HG03469 (cell line): ENCODE measurements at regions not wholly inside any gene's neighbourhood (a gene's known extent, or its start where the extent isn't known, plus 50 kb on each side); places are given as distances from the start of the nearest gene placed in this dataset.
"Not testable (repeated sequence)": the region's sequence is repeated elsewhere in the genome, so short reads cannot be mapped to it uniquely, and the experiment has no call there.

ENCODE experiments used
- ATAC-seq: cut with Tn5 transposase; IDR thresholded peaks from one replicate; pipeline ENCODE4 v1.9.1; 2021; ENCODE audit warnings: mild to moderate bottlenecking, moderate library complexity, moderate number of reproducible peaks; ENCODE audit not compliant: unreplicated experiment

GRCh38 chr6:17013701-17014100 is 88.1 kb upstream of the STMND1 start:
- no peak for ATAC-seq

GRCh38 chr6:17012421-17013225 is 89.2 kb upstream of the STMND1 start:
- ATAC-seq, result no peak

DNA sequence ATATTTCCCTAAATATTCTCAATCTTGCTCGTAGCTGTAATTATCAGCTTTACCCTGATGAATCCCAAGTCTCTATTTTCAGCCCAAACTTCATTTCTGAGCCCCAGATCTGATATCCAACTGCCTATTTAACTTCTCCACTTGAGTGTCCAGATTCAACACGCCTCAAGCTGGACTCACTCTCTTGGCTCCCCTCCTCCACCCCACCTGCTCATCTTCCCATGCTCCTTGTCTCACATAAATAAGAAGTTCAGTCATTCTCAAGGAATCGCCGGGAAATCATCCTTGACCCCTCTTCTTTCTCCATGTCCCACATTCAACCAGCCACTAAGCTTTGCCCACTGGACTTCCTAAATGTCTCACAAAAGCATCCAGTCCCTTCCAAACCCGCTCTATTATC is 89.9 kb upstream of the STMND1 start:
- no peak for ATAC-seq

DNA sequence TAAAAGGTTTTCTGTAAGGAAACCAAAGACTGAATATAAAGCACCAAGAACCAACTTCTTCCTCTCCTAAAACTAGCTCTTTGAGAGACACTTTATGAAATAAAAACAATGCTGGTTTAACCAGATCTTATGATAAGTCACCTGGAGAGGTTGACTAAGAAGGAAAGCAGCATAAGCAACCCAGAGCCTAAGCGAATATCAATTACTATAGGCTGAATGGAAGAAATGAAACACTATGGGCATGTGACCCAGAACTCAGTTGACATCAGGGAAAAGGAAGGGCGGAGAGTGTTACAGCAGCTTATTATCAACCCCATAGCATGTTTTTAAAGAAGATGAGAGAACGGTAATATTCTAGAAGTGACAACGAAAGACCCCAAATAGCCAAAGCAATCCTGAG is 94.1 kb upstream of the STMND1 start:
- ATAC-seq, result no peak

DNA sequence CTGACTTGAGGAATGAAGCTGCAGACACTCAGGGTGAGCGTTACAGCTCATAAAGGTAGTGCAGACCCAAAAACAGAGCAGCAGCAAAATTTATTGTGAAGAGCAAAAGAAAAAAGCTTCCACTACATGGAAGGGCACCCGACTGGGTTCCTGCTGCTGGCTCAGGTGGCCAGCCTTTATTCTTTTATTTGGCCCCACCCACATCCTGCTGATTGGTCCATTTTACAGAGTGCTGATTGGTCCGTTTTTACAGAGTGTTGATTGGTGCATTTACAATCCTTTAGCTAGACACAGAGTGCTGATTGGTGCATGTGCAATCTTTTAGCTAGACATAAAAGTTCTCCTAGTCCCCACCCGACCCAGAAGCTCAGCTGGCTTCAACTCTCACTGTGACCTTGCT is 95.3 kb upstream of the STMND1 start:
- ATAC-seq, result no peak

GRCh38 chr6:17004269-17004668 is 97.6 kb upstream of the STMND1 start:
- ATAC-seq, result no peak

DNA sequence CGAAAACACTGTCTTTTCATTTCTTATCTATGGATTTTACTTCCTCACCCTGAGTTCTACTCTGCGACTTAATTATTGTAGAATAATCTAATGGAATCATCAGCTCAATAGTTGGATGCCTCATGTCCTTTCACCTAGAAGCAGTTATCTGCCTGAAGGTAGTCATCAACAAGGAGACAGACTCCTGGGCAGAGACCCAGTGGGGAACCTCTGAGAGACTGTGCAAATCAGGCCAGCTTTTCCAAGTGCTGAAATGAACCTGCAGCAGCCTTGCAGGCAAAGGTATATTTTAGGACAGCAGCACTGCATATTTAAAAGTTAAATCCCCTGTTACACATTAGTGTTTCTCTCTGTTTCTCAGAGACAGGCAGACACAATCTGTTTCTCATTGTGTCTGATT is 99.7 kb upstream of the STMND1 start:
- ATAC-seq, result no peak

DNA sequence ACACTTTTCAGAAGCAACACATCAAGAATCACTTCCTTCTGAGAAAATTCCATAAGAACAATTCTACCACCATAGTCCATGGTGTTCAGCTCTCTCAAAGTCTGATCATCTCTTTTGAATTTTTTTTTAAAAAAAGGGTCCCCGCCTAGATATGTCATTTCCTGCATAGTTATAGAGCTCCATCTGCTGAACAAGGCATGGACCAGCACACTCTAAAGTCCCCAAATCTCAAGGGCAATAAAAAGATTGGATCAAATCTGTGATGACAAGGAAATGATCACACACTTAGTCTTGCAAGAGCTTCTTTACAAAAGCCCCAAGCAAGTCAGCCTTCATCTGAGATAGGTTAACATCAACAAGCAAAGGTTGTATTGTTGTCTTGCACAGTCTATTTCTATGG is 100.7 kb upstream of the STMND1 start:
- no peak for ATAC-seq

DNA sequence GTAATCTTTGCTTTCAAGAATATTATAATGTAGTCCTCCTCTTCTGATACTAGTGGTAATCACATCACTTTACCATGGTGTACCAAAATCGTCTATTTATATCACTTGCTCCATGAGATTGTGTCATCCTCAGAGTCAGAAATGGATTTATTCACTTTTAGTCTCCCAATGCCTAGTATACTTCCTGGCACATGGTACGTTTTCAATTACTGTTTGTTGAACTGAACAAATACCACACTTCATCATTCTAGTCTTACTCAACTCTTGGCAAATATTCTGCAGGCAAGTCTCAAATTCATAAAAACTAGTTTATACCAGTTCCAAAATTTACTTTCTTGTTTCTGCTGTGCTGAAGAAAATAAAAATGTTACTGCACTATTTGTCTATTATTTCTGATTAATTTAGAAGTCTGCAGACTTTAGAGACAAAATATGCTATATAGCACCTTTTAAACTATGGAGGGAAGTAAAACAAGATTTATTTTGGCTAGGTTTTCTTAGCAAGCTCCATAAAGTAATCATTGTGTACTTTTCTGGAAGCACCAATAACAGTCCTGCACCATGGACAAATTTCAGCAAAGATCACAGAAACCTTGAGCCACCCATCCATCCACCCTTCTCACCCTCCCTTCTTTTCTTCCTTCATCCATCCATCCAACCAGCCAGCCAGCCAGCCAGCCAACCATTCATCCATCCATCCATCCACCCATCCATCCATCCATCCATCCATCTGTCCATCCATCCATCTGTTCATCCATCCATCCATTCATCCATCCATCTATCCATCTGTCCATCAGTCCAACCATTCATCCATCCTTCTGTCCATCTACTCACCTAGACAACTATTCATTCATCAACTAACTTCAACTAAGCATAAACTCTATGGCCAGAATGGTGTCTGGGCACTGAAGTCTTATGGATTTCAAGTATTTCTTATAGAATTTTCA is 102.1 kb upstream of the STMND1 start:
- no peak for ATAC-seq

GRCh38 chr6:16998461-16998860 is 103.4 kb upstream of the STMND1 start:
- ATAC-seq, result no peak

- no peak for ATAC-seq
Measured at GRCh38 chr6:16995511-16996250, 106.2 kb upstream of the STMND1 start.

DNA sequence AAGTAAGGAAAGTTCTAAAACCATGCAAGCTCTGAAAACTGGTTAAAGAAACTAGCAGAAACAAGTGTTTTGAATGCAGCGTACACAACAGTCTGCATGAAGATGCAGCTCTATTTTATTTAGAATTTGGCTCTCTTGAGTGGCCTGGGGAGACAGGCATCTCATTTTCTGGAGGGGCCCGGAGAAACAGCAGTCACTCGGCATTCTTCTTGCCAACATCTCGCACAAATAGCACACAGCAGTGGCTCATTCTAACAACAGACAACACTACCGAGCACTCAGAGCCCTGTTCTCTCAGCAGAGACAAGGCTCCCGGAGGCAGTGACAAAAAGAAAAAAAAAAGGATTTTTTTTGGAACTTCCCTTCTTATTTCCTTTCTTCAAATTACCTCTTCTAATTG is 108.5 kb upstream of the STMND1 start:
- no peak for ATAC-seq

DNA sequence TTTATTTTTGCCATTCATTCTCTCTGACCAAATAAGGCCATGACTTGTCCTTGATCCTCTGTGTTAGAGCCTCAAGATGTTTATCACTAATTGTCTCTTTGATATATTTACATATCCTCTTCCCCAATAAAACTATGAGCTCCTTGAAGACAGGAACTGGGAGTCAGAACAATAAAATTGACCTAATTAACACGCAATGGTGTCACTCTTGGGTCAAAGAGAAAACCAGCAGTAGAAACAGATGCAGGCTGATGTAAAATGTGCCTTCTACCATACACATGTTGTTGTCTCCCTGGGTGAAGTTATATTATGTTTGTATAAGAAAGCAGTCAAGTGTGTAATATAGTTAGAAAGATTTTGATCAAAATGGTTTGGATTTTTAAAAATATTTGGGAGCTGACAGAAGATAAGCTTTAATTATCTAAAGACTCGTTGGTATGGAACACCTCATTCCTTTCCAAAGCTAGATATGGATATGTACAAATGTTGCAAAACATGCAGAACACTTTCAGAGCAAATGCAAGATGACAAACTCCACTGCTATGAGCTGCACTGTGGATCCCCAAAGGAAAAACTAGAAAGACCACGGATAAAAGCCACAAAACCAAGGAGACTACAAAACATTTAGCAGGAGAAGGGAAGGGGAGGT is 109.7 kb upstream of the STMND1 start:
- ATAC-seq, result no peak

DNA sequence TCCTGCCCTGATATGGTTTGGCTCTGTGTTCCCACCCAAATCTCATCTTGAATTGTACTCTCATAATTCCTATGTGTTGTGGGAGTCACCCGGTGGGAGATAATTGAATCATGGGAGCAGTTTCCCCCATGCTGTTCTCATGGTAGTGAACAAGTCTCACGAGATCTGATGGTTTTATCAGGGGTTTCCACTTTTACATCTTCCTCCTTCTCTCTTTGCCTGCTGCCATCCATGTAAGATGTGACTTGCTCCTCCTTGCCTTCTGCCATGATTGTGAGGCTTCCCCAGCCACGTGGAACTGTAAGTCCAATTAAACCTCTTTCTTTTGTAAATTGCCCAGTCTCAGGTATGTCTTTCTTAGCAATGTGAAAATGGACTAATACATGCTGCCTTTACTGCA is 111.9 kb upstream of the STMND1 start:
- not testable (repeated sequence) for ATAC-seq

GRCh38 chr6:16989382-16989781 is 112.5 kb upstream of the STMND1 start:
- no peak for ATAC-seq

GRCh38 chr6:16987996-16988395 is 113.9 kb upstream of the STMND1 start:
- no peak for ATAC-seq

DNA sequence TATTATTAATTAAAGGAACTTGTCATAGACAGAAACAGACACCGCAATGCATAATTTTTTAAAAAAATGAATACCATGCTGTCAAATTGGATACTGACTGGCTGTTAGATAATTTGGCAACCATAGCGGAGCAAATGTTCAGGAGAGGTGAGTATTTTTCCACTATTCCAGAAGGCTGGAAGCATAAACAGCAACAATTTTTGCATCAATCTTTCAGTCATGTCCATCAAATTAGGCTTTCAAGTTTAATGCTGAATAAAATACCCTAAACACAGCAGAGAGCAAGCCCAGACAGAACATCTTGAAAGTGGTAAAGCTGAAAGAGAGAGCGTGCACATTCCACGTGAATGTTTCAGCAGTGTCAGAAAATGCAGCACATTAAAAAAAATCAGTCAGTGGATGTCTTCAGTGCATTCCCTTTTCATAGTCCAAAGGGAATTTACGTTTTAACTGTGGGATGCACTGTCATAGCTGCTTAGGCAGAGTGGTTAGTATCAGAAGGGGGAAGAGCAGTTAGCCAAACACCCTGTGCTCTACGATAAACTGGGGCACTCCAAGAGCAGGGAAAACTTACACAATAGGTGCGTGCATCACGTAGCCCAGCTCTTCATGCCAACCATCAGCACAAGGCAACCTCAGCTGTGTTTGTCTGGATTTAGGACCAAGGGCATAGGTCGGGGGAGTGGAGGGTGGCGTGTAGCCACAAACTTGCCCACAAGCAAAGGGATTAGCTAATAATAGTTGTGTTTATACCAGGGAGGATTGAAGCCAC is 116.2 kb upstream of the STMND1 start:
- ATAC-seq, result no peak

DNA sequence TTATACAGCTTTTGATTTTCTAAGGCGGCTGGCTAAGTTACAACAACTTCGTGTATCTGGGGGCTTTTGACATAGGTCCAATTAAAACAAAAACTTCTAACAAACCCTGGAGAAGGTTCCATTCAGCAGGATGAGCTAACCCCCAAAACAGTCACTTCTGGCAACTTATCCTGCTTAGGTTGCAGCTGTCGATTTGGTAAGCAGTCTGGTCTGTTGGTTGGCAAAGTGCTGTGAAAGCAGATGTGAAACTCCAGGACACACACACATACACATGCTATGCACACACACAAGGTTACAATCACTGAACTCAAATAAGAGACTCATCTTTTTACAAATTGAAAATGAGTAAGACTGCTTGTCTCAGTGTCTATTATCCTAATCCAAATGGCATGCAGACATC is 119.0 kb upstream of the STMND1 start:
- no peak for ATAC-seq

DNA sequence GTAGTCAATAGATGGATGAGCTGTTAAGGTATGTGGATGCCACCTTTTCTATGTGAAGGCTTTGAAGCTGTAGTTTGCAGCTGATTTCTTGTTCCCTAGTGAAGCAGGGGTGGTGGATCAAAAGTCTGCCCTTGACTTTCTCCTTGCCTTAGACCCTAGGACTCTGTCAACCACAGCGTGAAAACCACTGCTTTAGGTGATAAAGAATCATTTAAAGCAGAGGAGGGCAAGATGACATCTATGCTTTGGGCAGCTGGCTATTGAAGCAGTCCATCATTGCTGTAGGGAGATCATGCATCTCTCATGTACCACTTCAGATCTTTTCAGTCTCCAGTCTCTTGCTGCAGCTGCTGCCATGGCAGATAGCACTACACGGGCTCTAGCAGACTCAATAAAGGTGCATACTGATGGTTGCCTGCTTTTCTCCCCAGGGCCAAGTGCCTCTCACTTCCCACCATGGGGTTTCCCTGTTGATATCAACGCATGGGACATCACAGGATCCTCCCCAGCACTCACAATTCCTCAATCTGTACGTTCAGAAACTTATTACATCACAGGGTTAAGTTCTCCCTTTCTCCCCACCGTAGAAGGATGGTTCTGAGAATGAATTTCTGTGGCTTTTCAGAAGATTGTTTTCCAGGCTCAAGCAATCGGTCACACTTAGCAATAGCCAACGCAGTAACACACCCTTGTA is 122.0 kb upstream of the STMND1 start:
- ATAC-seq, result no peak
